ENCODE measurements at regions not wholly inside any gene's neighbourhood (a gene's known extent, or its start where the extent isn't known, plus 50 kb on each side); places are given as distances from the start of the nearest gene placed in this dataset.
A peak's percentile ranks its signal among the peaks of the same experiment; 100 is the strongest.

DNA sequence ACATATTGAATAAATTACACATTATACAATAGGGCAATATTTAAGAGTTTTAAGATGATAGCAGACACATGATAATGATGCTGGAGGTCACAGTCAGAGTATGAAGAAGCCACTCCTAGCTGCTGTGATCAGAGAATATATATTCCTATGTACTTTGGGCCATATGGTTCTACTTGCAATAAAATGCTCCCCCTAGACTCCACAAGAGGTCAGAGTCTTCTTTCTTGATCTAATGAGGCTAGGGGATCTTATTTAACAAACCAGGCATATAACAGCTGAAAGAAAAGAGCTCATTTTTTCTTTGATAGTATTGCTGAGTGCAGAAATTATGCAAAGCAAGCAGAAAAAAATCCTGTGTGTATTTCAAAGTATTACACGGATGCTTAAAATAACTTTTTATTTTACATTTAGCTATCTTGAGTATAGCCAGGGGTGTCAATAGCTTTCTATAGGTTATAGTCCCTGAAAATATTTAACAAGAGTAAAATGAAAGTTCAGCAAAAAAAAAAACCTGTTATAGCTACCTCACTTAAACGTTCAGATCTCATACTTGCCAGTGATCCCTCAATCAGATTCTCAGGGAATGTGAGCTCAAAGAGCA, 748.7 kb upstream of the CHAC2 start:
- no peak overlapping the region for H3K27ac ChIP-seq (ENCODE audit: insufficient read depth in 1 of 2, low read depth in 1 of 2, low read length in 2 of 2, poor library complexity in 1 of 2, severe bottlenecking in 2 of 2)
- H3K27me3 ChIP-seq (replicated peaks in 2 of 5; ENCODE audit: control insufficient read depth in 4 of 5, insufficient read depth in 5 of 5, low read length in 4 of 5), result no peaks in the 10 kb centered on the region
- no peak overlapping the region for H3K4me3 ChIP-seq (ENCODE audit: control insufficient read depth in 1 of 7, extremely low read depth in 1 of 7, insufficient read depth in 4 of 7, low read depth in 2 of 7, low read length in 6 of 7)
- WGBS (ENCODE audit: insufficient coverage), result no CpG with 5 or more reads among the region's 2 CpGs
- H3K9me3 ChIP-seq (ENCODE audit: control extremely low read depth in 1 of 5, control insufficient read depth in 4 of 5, insufficient read depth in 2 of 5, low read depth in 1 of 5, low read length in 4 of 5), result no peaks in the 10 kb centered on the region
- DNase-seq, result peak in 2 of 3 donors; percentile 1 to 11
- H3K36me3 ChIP-seq (ENCODE audit: control insufficient read depth in 4 of 4, insufficient read depth in 4 of 4, low read length in 3 of 4), result no peaks in the 10 kb centered on the region
- no peaks in the 10 kb centered on the region for H3K4me1 ChIP-seq (ENCODE audit: control extremely low read depth in 1 of 4, control insufficient read depth in 4 of 4, insufficient read depth in 4 of 4, low read length in 3 of 4)
- POLR2A ChIA-PET, result no interaction called here
- CTCF ChIA-PET, result interaction anchor here (0.7 kb wide), 1 partner anchor 83 kb away, joined by 3 read pairs; no protein-coding TSS in a partner anchor

DNA sequence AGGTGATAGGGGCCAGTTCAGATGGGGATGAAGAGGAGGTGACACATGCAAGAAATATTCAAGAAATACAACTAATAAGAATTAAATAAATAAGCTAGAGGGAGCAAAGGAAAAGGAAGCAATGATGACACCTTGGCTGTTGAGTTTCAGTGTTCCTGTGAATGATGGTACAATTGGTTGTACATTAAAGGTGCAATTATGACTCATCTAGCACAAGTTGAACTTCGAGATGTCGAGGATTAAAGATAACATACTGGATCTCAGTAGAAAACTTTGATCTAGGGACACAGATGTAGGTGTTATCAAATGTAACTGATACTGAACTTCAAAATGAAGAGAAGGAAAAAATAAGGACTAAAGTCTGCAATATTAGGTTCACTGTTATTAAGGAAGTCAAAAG, 760.6 kb upstream of the CHAC2 start:
- CTCF ChIA-PET, result no interaction called here
- no peak overlapping the region for H3K27ac ChIP-seq (ENCODE audit: insufficient read depth in 1 of 2, low read depth in 1 of 2, low read length in 2 of 2, poor library complexity in 1 of 2, severe bottlenecking in 2 of 2)
- no peaks in the 10 kb centered on the region for H3K36me3 ChIP-seq (ENCODE audit: control insufficient read depth in 4 of 4, insufficient read depth in 4 of 4, low read length in 3 of 4)
- POLR2A ChIA-PET, result no interaction called here
- 96% methylated on average over 2 of the region's 2 CpGs for WGBS (ENCODE audit: insufficient coverage)
- H3K4me1 ChIP-seq (ENCODE audit: control extremely low read depth in 1 of 4, control insufficient read depth in 4 of 4, insufficient read depth in 4 of 4, low read length in 3 of 4), result no peaks in the 10 kb centered on the region
- H3K9me3 ChIP-seq (ENCODE audit: control extremely low read depth in 1 of 5, control insufficient read depth in 4 of 5, insufficient read depth in 2 of 5, low read depth in 1 of 5, low read length in 4 of 5), result no peaks in the 10 kb centered on the region
- no peaks in the 10 kb centered on the region for H3K27me3 ChIP-seq (replicated peaks in 2 of 5; ENCODE audit: control insufficient read depth in 4 of 5, insufficient read depth in 5 of 5, low read length in 4 of 5)
- no peak for DNase-seq
- H3K4me3 ChIP-seq (ENCODE audit: control insufficient read depth in 1 of 7, extremely low read depth in 1 of 7, insufficient read depth in 4 of 7, low read depth in 2 of 7, low read length in 6 of 7), result no peak overlapping the region

DNA sequence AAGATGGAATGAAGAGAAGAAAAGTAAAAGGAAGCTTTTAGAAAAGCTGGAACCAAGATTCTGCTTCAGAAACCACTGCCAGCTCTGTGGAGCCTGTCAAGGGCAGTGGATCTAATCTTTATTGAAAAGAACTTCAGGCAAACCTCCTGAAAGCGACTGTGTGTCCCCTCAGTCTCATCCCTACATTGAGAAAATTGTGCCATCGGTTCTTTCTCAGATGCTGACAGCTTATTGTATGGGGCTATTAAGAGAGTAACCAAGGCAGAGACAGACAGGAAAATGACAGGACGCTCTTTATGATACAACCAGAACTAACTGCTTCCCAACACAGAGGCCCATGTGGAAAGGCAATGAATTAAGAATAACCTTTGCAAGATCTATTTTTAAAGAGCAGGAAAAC, 763.2 kb upstream of the CHAC2 start:
- no peaks in the 10 kb centered on the region for H3K36me3 ChIP-seq (ENCODE audit: control insufficient read depth in 4 of 4, insufficient read depth in 4 of 4, low read length in 3 of 4)
- WGBS (ENCODE audit: insufficient coverage), result 95% methylated on average over 2 of the region's 3 CpGs
- CTCF ChIA-PET, result no interaction called here

DNA sequence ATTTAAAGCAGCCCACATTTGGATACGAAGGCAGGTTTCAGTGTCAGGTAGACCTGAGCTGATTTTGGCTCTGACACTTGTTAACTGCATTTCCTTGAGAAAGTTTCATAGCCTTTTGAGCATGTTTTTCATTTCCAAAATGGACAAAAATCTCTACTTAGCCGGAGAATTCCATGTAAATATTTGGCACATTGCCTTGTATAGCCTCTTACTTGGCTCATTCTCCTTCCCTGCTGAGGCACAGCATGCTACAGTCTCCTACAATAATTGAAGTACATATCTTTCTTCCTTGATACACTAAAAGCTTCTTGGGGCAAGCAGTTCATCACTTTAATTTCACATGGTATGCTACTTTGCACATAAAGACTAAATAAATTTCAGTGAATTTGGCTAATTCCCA, 772.2 kb upstream of the CHAC2 start:
- no peak overlapping the region for H3K4me3 ChIP-seq (ENCODE audit: control insufficient read depth in 1 of 7, extremely low read depth in 1 of 7, insufficient read depth in 4 of 7, low read depth in 2 of 7, low read length in 6 of 7)
- POLR2A ChIA-PET, result no interaction called here
- no peaks in the 10 kb centered on the region for H3K27me3 ChIP-seq (replicated peaks in 2 of 5; ENCODE audit: control insufficient read depth in 4 of 5, insufficient read depth in 5 of 5, low read length in 4 of 5)
- peaks cover 0 to 6% (median 0%) of the 10 kb centered on the region in 5 experiments for H3K9me3 ChIP-seq (ENCODE audit: control extremely low read depth in 1 of 5, control insufficient read depth in 4 of 5, insufficient read depth in 2 of 5, low read depth in 1 of 5, low read length in 4 of 5)
- CTCF ChIA-PET, result no interaction called here
- no peak overlapping the region for H3K27ac ChIP-seq (ENCODE audit: insufficient read depth in 1 of 2, low read depth in 1 of 2, low read length in 2 of 2, poor library complexity in 1 of 2, severe bottlenecking in 2 of 2)
- H3K36me3 ChIP-seq (ENCODE audit: control insufficient read depth in 4 of 4, insufficient read depth in 4 of 4, low read length in 3 of 4), result no peaks in the 10 kb centered on the region
- no peak for DNase-seq
- WGBS (ENCODE audit: insufficient coverage), result 97% methylated on average over 2 of the region's 2 CpGs
- no peaks in the 10 kb centered on the region for H3K4me1 ChIP-seq (ENCODE audit: control extremely low read depth in 1 of 4, control insufficient read depth in 4 of 4, insufficient read depth in 4 of 4, low read length in 3 of 4)

More for the DNA sequence above, 763.2 kb upstream of the CHAC2 start:
- POLR2A ChIA-PET, result no interaction called here
- Histone ChIP-seq H3K27ac (ENCODE audit: insufficient read depth in 1 of 2, low read depth in 1 of 2, low read length in 2 of 2, poor library complexity in 1 of 2, severe bottlenecking in 2 of 2) (no peak overlapping the region), H3K4me1 (ENCODE audit: control extremely low read depth in 1 of 4, control insufficient read depth in 4 of 4, insufficient read depth in 4 of 4, low read length in 3 of 4) (no peaks in the 10 kb centered on the region), H3K4me3 (ENCODE audit: control insufficient read depth in 1 of 7, extremely low read depth in 1 of 7, insufficient read depth in 4 of 7, low read depth in 2 of 7, low read length in 6 of 7) (no peak overlapping the region), H3K27me3 (replicated peaks in 2 of 5; ENCODE audit: control insufficient read depth in 4 of 5, insufficient read depth in 5 of 5, low read length in 4 of 5) (no peaks in the 10 kb centered on the region), H3K9me3 (ENCODE audit: control extremely low read depth in 1 of 5, control insufficient read depth in 4 of 5, insufficient read depth in 2 of 5, low read depth in 1 of 5, low read length in 4 of 5) (no peaks in the 10 kb centered on the region)
- DNase-seq, result no peak

DNA sequence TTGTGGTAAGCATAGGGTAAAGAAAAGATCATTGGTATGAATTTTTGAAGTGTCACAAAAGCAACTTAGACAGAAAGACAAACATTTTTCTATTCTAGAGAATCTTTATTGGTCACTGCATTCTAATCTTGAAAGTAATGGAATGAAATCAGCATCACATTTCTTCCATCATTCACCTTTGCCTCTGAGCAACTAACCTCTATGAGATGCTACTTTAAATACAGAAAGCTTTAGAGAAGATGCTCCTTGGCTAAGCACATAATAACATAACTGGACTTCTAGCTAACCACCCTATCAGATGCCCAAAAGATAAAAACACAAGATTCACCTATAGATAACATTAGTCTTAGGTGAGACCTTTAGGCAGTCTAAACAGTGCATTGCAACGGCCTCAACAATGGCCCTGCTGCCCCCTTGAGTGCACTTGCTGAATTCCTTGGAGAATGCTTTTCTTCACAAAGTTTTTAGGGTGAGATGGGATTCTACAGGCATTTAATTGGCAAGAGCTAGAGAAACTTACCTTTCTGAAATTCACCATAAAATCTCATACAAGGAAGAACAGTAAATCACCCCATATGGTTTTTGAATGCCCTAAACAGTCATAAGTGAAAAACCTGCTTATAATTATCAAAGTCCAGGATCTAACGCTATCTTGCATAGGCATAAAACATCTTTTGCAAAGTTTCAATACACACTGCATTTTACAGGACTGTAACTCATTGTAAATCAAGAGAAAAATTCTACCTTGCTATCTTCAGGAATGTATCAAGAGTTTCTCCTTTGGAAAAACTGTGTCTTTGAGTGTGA, 791.3 kb upstream of the CHAC2 start:
- no peaks in the 10 kb centered on the region for H3K36me3 ChIP-seq (ENCODE audit: control insufficient read depth in 4 of 4, insufficient read depth in 4 of 4, low read length in 3 of 4)
- H3K4me3 ChIP-seq (ENCODE audit: control insufficient read depth in 1 of 7, extremely low read depth in 1 of 7, insufficient read depth in 4 of 7, low read depth in 2 of 7, low read length in 6 of 7), result no peak overlapping the region
- H3K27me3 ChIP-seq (replicated peaks in 2 of 5; ENCODE audit: control insufficient read depth in 4 of 5, insufficient read depth in 5 of 5, low read length in 4 of 5), result no peaks in the 10 kb centered on the region
- H3K4me1 ChIP-seq (ENCODE audit: control extremely low read depth in 1 of 4, control insufficient read depth in 4 of 4, insufficient read depth in 4 of 4, low read length in 3 of 4), result no peaks in the 10 kb centered on the region
- no peak overlapping the region for H3K27ac ChIP-seq (ENCODE audit: insufficient read depth in 1 of 2, low read depth in 1 of 2, low read length in 2 of 2, poor library complexity in 1 of 2, severe bottlenecking in 2 of 2)
- ChIA-PET POLR2A (no interaction called here), CTCF (no interaction called here)
- WGBS (ENCODE audit: insufficient coverage), result 45% methylated on average over 2 of the region's 2 CpGs
- DNase-seq, result peak in 2 of 3 donors; percentile 11 to 31
- H3K9me3 ChIP-seq (ENCODE audit: control extremely low read depth in 1 of 5, control insufficient read depth in 4 of 5, insufficient read depth in 2 of 5, low read depth in 1 of 5, low read length in 4 of 5), result no peaks in the 10 kb centered on the region

DNA sequence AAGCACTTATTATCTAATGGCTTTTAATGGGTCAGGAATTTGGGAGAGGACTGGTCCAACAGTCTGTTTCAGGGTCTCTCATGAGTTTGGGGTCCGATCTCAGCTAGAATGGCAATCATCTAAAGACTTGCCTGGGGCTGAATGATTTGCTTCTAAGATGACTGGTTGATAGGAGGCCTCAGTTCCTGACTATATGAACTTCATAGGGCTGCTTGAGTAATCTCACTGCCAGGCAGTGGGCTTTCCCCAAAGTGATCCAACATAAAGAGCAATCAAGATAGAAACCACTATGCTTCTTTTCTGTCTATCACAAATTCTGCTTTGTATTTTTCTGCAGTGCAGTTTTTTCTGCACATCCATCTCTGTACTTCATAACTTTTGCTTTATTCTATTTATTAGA, 793.5 kb upstream of the CHAC2 start:
- Histone ChIP-seq H3K4me3 (ENCODE audit: control insufficient read depth in 1 of 7, extremely low read depth in 1 of 7, insufficient read depth in 4 of 7, low read depth in 2 of 7, low read length in 6 of 7) (no peak overlapping the region), H3K9me3 (ENCODE audit: control extremely low read depth in 1 of 5, control insufficient read depth in 4 of 5, insufficient read depth in 2 of 5, low read depth in 1 of 5, low read length in 4 of 5) (no peaks in the 10 kb centered on the region), H3K27me3 (replicated peaks in 2 of 5; ENCODE audit: control insufficient read depth in 4 of 5, insufficient read depth in 5 of 5, low read length in 4 of 5) (no peaks in the 10 kb centered on the region), H3K27ac (ENCODE audit: insufficient read depth in 1 of 2, low read depth in 1 of 2, low read length in 2 of 2, poor library complexity in 1 of 2, severe bottlenecking in 2 of 2) (no peak overlapping the region), H3K36me3 (ENCODE audit: control insufficient read depth in 4 of 4, insufficient read depth in 4 of 4, low read length in 3 of 4) (no peaks in the 10 kb centered on the region), H3K4me1 (ENCODE audit: control extremely low read depth in 1 of 4, control insufficient read depth in 4 of 4, insufficient read depth in 4 of 4, low read length in 3 of 4) (no peaks in the 10 kb centered on the region)
- no peak for DNase-seq
- no CpG with 5 or more reads among the region's 1 CpG for WGBS (ENCODE audit: insufficient coverage)
- CTCF ChIA-PET, result no interaction called here
- POLR2A ChIA-PET, result no interaction called here

DNA sequence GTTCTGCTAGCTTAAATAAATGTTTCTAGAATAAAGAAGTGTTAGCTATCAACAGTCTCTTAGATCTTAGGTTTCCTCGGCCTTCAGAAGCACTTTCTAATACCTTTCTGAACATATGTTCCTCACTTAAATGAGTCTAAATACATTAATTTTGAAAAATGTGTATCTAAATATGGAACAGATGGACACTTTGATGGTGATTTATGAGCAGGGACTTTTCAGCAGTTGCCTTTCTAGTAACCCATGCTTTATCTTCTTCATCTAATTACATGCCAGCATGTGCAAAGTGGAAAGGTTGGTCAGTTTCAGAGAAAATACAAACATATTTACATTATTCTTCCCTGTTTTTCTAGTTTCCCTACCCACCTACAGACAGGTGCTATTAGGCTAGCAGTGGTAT, 797.0 kb upstream of the CHAC2 start:
- DNase-seq, result no peak
- ChIA-PET CTCF (interaction anchor here (1.4 kb wide), 1 partner anchor 9 kb away, joined by 3 read pairs; no protein-coding TSS in a partner anchor), POLR2A (no interaction called here)
- no peak overlapping the region for H3K4me3 ChIP-seq (ENCODE audit: control insufficient read depth in 1 of 7, extremely low read depth in 1 of 7, insufficient read depth in 4 of 7, low read depth in 2 of 7, low read length in 6 of 7)
- H3K27ac ChIP-seq (ENCODE audit: insufficient read depth in 1 of 2, low read depth in 1 of 2, low read length in 2 of 2, poor library complexity in 1 of 2, severe bottlenecking in 2 of 2), result no peak overlapping the region
- peaks cover 0 to 1% (median 0%) of the 10 kb centered on the region in 5 experiments for H3K9me3 ChIP-seq (ENCODE audit: control extremely low read depth in 1 of 5, control insufficient read depth in 4 of 5, insufficient read depth in 2 of 5, low read depth in 1 of 5, low read length in 4 of 5)
- H3K4me1 ChIP-seq (ENCODE audit: control extremely low read depth in 1 of 4, control insufficient read depth in 4 of 4, insufficient read depth in 4 of 4, low read length in 3 of 4), result no peaks in the 10 kb centered on the region
- no peaks in the 10 kb centered on the region for H3K36me3 ChIP-seq (ENCODE audit: control insufficient read depth in 4 of 4, insufficient read depth in 4 of 4, low read length in 3 of 4)
- no CpG with 5 or more reads among the region's 1 CpG for WGBS (ENCODE audit: insufficient coverage)
- H3K27me3 ChIP-seq (replicated peaks in 2 of 5; ENCODE audit: control insufficient read depth in 4 of 5, insufficient read depth in 5 of 5, low read length in 4 of 5), result no peaks in the 10 kb centered on the region

Data from common myeloid progenitor, CD34-positive (primary cell).